ENCODE measurements at regions not wholly inside any gene's neighbourhood (a gene's known extent, or its start where the extent isn't known, plus 50 kb on each side); places are given as distances from the start of the nearest gene placed in this dataset.

- in situ Hi-C loops (cut with MboI; ENCODE audit: low pct_unique_long_range_greater_than_20kb, low sequenced_read_pairs, unreplicated experiment), result no loop called here
- peak; percentile 63 for DNase-seq (ENCODE audit: low spot score)
These were observed 1352.9 kb downstream of the TMEM121 start for GRCh38 chr14:106879241-106879640.

GRCh38 chr14:106883218-106883692 lies 1356.9 kb downstream of the TMEM121 start:
- TF ChIP-seq CTCF (IDR thresholded peaks at IDR 0.05; ENCODE audit: extremely low read depth, insufficient read depth, missing control alignments), result peak; percentile 64
- in situ Hi-C loops (cut with MboI; ENCODE audit: low pct_unique_long_range_greater_than_20kb, low sequenced_read_pairs, unreplicated experiment), result no loop called here
- no peak for DNase-seq (ENCODE audit: low spot score)

More at GRCh38 chr14:106879241-106879640, 1352.9 kb downstream of the TMEM121 start:
- TF ChIP-seq CTCF (IDR thresholded peaks at IDR 0.05; ENCODE audit: extremely low read depth, insufficient read depth, missing control alignments), result peak; percentile 95
